GM21367 (cell line): ENCODE measurements at regions not wholly inside any gene's neighbourhood (a gene's known extent, or its start where the extent isn't known, plus 50 kb on each side); places are given as distances from the start of the nearest gene placed in this dataset.
"Not testable (repeated sequence)": the region's sequence is repeated elsewhere in the genome, so short reads cannot be mapped to it uniquely, and the experiment has no call there.

Experiments
- ATAC-seq: cut with Tn5 transposase; IDR thresholded peaks from one replicate; pipeline ENCODE4 v1.9.1; 2021; ENCODE audit not compliant: unreplicated experiment

DNA sequence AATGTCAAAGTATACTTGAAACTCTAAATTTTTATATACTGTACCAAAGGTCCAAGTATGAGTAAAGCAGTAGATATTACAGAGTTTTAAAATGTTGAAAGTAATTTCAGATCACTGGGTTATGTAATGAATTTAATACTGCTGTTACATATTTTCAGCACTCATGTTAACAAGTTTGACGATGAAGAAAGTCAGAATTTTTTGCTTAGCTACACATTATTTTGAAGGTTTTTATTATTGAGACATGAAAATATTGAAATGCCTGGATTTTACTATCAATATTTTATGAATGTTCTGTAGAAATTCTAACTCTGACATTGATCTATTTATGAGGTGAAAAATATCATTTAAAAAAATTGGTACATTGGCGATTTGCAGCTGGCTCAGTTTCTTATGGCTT lies 1030.3 kb downstream of the FSCB start:
- no peak for ATAC-seq

DNA sequence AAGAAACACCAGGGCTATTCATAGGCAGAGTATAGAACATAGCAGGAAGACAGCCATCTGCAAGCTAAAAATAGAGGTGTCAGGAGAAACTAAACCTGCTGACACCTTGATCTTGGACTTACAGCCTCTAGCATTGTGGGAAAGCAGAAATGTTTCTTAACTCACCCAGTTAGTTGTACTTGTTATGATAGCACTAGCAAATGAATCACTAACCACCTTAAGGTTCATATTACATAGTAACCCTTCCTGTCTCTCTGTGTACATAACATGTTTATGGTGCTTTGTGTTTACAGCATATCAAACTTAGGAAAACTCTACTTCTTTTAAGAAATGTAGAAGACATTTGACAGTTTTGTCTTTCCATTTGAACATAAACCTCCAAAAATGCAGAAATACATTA lies 1031.3 kb downstream of the FSCB start:
- ATAC-seq, result no peak

DNA sequence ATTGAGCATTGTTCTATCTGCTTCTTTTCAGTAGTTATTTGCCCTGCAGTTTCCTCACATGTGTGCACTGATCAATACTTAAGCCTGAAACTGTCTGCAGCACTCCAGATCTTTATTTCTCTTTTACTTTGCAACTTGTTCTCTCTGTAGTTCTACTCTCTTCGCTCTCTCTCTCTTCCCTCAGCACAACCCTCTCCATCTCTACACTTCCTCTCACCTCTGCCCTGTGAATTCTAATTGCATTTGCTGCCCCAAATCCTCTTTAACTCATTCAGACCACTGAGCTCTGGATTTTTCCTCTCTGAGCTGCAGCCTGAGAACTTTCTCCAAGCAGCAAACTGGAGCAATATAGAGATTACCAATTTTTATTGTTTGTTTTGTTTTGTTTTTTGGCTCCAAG lies 1035.5 kb downstream of the FSCB start:
- ATAC-seq, result no peak

DNA sequence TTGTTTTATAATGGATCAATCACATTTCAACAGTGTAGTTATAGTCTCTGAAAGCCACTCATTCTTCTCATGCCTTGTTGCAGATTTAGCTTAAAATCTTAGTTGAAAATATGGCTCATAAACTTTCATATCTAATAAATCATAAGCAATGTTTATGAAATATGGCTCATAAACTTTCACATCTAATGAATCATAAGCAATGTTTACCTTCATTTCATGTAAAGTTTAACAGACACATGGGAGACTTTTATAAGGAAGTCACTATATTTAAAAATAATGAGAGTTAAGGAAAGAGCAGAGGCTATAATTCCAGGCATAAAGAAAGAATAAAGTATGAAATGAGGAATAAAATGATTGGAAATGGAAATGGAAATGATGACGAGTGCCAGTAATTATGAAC lies 1042.1 kb downstream of the FSCB start:
- no peak for ATAC-seq

DNA sequence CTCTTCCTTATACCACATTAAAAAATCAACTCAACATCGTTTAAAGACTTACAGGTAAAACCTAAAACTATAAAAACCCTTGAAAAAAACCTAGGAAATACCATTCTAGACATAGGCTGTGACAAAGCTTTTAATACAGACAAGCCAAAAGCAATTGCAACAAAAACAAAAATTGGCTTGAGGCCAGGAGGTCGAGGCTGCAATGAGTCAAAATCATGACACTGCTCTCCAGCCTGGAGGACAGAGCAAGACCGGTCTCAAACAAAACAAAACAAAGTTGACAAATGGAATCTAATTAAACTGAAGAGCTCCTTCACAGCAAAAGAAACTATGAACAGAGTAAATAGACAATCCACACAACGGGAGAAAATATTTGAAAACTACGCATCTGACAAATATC lies 1057.8 kb downstream of the FSCB start:
- no peak for ATAC-seq

DNA sequence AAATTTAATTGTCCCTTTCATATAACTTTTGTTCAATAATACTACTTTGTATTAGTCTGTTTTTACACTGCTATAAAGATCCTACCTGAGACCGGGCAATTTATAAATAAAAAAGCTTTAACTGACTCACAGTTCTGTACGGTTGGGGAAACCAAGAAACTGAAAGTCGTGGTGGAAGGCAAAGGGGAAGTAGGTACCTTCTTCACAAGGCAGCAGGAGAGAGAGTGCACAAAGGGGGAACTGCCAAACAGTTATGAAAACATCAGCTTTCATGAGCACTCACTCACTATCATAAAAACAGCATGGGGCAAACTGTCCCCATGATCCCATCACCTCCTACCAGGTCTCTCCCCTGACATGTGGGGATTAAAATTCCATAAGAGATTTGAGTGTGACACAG lies 1069.0 kb downstream of the FSCB start:
- no peak for ATAC-seq

DNA sequence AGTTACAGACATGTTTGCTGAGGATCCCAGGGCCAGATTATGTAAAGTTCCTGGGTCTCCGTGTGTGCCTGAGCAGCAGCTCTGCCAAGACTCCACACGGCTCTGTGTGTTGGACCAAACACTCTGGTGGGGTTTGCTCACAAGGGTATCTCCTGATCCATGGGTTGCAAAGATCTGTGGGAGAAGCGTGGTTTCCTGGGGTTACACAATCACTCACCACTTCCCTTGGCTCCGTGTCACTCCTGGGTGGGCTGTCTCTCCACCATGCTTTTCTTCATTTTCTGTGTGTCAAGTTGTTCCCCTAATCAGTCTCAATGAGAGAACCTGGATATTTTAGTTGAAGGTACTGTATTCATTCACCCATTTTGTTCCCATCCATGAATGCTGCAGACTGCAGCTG lies 1088.8 kb downstream of the FSCB start:
- ATAC-seq, result no peak

DNA sequence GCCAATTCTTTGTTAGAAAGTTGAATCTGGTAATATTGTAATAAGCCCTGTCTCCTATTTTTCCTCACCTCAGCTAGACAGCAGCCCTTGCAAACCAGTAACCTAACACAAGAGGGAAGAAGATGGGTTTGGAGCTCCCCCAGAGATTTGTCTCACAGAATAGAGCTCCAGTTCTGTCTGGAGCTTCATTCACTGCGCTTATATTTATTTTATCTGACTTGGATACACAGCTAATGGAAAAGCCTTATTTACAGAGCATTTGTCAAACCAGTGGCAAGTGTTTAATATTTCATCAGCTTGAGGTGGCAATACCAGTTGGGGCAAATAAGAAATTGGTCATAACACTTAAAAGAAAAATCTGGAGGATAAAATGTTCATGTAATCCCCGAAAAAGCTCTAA lies 1094.0 kb downstream of the FSCB start:
- no peak for ATAC-seq

DNA sequence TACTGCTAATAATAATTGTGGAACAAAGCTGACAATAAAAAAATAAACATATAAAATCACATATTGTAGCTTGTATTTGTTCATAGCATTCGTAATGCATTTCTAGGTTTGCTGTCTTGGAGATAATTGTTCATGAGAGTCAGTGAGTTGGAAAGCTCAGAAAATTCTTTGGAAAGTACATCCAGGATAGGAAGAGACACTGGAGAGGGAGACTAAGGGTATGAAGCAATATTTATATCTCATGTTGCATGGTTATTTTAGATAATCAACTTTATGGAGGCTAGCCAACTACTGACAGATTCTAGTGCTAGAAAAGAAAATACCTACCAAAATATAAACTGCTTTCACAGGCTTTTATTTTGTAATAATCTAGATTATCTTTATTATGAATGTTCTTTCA lies 1095.2 kb downstream of the FSCB start:
- no peak for ATAC-seq

DNA sequence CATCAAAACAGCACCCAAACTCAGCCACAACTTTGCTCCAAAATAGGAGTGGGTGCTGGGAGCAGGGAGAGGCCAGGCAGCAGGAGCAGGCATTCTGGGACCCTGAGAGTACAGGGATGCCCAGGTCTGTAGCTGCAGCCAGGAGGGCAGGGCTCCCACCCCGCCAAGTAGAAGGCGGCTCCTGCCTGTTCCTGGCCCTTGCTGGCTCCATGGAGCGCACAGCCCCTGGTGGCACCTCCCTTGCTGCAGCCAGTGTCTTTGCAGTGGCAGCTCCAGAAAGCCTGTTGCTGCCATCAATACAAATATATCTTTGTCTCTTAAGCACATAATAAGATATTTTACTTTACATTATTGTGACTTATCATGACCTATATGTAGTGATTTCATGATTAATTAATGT lies 1096.5 kb downstream of the FSCB start:
- no peak for ATAC-seq

DNA sequence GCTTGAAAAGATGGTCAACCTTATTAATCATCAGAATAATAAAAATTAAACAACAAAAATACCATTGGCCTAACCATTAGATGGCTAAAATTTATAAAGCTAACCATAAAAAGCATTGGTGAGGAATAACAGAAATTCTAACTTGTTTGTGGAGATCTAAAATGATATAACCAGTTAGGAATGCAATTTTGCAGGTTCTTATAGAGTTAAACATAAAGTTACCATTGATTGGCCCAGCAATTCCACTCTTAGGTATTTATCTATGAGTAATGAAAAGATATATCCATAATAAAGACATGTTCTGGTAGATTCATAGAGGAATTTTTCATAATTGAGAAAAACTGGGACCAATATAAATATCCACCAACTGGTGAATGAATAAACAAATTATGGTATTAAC lies 1098.6 kb downstream of the FSCB start:
- no peak for ATAC-seq

DNA sequence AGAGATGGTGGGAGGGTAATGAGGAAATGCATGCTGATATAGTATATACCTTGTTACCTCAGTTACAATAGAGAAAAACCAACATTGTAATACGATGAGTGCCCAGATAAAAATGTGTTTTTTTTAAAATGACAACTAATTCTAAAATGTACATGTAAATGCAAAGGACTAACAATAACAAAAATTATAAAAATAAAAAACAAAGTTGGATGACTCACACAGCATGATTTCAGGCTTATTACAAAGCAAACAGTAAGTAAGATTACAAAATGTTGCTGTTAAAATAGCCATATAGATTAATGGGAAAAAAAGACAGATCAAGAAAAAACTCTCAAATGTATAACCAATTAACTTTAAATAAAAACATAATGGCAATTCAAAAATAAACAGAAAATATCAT lies 1099.4 kb downstream of the FSCB start:
- ATAC-seq, result no peak

DNA sequence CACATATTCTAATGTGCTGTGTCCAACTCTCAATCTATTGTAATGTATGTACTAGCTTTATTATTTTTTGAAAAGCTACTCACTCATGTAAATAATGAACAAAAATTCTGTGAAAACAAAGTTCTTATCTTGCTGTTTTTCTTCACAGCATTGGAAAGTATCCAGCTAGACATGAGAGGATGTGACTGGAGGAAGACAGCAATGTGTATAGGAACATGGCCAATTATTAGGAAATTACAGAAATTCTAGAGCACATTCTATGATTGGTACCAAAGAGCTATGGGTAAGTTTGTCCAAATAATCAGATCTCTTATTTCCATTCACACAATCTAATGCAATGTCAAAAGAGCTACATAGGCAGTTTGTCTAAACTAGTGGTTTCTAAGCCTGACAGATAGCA lies 1100.2 kb downstream of the FSCB start:
- no peak for ATAC-seq

DNA sequence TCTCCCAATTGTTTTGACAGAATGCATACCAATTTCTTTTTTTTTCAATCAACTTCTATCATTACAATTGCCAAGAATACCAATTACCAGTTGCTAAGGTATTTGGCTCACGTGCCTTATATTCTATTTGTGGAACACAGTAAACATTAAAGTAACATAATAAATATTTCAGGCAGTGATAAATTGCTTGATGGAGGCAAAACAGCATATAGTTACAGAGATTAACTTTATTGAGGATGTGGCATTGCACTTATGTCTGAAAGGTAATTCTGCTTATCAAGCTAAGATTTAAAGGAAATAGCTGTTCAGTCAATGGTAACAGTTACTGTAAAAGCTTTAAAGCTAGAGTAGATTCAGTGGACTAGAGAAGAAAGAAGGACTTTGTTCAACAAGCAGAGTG lies 1107.8 kb downstream of the FSCB start:
- no peak for ATAC-seq

DNA sequence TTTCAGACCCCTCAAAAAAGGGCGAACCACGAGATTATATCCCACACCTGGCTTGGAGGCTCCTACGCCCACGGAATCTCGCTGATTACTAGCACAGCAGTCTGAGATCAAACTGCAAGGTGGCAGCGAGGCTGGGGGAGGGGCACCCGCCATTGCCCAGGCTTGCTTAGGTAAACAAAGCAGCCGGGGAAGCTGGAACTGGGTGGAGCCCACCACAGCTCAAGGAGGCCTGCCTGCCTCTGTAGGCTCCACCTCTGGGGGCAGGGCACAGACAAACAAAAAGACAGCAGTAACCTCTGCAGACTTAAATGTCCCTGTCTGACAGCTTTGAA lies 1136.6 kb downstream of the FSCB start:
- not testable (repeated sequence) for ATAC-seq

DNA sequence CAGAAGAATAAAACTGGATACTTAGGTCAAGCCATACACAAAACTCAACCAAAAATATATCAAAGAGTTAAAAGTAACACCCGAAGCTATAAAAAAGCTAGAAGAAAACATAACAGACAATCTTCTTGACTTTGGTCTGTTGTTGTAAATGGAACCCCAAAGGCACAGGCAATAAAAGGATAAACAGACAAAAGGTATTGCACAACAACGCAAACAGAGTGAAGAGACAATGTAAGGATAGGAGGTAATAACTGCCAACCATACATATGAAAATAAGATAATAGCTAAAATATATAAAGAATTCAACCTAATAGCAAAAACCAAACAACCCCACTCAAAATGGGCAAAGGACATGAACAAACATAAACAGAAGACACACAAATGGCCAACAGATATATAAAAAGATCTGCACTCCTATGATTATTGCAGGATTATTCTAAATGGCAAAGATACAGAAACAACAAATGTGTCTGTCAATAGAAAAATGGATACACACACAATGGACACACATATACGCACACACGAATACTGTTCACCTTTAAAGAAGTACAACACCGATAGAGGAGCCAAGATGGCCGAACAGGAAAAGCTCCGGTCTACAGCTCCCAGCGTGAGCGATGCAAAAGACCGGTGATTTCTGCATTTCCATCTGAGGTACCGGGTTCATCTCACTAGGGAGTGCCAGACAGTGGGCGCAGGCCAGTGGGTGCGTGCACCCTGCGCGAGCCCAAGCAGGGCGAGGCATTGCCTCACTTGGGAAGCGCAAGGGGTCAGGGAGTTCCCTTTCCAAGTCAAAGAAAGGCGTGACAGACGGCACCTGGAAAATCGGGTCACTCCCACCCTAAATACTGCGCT lies 1137.1 kb downstream of the FSCB start:
- ATAC-seq, result no peak

DNA sequence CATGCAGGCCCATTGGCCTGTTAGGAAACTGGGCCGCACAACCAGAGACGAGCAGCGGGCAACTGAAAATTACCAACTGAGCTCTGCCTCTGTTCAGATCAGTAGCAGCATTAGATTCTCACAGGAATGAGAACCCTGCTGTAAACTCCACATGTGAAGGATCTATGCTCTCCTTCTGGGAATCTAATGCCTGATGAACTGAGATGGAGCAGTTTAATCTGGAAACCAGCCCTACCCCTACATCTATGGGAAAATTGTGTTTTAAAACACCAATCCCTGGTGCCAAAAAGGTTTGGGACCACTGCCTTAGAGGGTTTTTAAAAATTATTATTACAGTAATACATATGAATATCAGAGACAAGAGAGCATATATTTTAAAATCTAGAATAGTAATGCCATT lies 1144.5 kb downstream of the FSCB start:
- ATAC-seq, result no peak

DNA sequence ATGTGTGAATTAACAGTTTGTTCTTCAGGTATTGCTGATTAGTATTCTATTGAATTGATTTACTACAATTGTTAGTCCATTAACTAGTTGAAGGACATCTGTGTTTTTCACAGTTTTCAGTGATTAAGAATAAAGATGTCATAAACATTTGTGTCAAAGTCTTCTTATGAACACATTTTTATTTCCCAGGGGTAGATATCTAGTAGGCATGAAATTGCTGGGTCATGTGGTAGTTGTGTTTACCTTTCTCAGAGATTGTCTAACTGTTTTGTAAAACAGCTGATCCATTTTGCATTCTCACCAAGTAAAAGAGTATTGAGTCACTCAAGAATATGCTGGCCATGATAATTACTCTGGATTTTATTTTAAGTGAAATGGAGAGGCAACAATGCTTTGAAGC lies 1145.3 kb downstream of the FSCB start:
- no peak for ATAC-seq

DNA sequence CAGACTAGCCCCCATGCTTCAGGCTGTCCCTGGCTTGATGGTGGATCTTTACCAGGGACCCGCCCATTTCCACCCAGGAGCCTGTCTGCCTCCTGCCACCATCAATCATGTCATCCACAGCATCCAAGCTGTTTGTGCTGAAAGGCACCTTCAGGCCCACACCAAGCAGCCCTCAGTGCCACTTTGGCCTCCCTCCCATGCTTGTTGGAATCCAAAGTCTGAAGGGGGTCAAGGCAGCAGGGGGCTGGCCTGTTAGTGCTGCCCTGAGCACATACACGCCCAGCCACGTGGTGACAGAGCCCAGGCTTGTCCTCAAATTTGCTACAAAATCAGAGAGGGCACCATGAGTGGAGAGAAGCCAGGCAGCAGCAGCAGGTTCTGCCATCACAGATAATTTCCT lies 1146.8 kb downstream of the FSCB start:
- ATAC-seq, result no peak

DNA sequence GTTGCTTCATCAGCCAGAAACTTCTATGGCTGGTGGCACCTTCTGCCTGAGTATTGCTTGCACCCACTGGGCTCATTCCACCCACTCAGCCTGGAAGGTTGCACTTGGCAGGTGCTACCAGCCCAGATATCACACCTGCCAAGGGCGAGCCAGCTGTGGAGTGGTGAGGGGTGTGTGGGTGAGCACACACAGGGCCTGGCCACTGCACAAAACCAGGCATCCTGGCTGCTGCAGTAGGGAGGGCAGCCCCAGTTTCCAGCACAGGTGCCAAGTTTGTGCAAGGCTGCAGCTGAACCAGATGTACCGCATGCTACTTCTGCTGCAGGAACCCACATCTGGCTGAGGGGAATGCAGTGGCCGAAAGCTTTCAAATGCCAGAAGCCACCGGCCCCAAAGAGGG lies 1147.8 kb downstream of the FSCB start:
- no peak for ATAC-seq

DNA sequence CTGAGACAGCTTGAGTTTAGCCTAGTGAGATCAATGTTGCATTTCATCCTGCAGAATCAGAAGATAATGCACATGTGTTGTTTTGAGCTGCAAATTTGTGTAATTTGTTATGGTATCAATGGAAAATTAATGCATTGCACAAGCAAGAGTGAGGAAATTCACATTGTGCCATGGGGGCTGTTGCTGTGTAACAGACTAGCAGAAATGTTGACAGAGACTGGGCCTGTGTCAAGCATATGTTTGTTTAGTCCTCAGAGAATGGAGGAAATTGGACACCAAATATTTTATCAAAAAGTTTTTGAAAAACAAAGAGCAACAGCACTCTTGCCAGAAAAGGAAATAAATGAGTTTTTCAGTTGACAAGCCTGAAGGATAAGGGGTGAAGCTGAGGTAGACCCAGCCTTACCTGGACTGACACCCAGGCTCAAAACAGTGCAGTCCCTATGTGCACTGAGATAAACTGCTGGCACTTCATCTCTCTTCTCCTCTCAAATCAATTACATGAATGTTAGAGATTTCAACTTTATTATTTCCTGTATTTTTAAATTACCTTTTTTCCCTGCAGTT lies 1150.0 kb downstream of the FSCB start:
- ATAC-seq, result no peak

DNA sequence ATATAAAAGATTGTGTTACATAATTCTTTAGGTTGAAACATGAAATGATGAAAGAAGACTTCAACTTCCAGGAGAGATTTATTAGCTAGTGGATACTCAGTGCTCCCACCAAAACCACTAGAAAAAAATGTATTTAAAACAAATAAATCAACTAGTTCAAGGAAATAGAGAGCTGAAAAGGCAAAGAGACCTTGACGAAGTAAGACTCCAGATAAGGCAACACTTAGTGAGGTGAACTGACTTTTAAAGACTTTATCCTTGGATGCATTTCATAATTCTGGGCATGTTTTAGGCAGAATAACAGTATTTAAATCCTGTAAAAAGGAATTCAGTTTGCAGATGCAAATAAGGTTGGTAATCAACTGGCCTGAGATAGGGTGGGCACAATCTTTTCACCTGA lies 1150.7 kb downstream of the FSCB start:
- ATAC-seq, result no peak

DNA sequence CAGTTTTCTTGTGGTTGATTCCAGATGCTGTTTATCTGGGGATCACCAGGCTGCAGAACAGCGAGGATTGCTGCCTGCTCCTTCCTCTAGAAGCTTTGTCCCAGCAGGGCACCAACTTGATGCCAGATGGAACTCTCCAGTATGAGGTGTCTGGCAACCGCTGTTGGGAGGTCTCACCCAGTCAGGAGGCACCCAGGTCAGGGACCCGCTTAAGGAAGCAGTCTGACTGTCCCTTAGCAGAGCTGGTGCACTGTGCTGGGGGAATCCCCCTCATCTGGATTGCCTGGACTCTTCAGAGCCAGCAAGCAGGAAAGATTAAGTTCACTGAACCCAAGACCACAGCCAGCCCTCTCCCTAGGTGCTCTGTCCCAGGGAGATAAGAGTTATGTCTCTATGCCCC lies 1165.2 kb downstream of the FSCB start:
- no peak for ATAC-seq
